H4 (cell line): ENCODE measurements at regions not wholly inside any gene's neighbourhood (a gene's known extent, or its start where the extent isn't known, plus 50 kb on each side); places are given as distances from the start of the nearest gene placed in this dataset.
"Not testable (repeated sequence)": the region's sequence is repeated elsewhere in the genome, so short reads cannot be mapped to it uniquely, and the experiment has no call there.

Source experiments
- DNase-seq: peaks from one replicate; pipeline ENCODE4 v3.0.0-alpha.2; 2015; ENCODE audit warnings: low spot score

- peak; percentile 10 for DNase-seq
Observed at GRCh38 chr1:184854496-184855140, 100.0 kb upstream of the EDEM3 start.

DNA sequence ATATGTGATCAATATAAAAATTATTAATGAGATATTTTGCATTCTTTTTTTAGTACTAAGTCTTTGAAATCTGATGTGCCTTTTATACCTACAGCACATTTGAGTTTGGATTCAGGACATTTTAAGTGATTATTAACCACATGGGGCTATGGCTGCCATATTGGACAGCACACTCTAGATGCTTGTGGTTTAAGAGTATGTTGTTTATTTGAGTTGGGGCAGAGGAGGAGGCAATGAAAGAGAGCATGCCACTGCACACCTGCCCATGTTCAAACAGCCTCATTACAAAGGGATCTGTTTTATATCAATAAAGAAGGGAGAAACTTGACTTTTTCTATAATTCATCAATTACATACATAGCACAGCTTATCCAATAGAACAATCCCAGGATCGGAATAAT is 99.4 kb upstream of the EDEM3 start:
- no peak for DNase-seq

- no peak for DNase-seq
Observed at GRCh38 chr1:184851822-184852746, 97.4 kb upstream of the EDEM3 start.

- DNase-seq, result peak; percentile 39
Observed at GRCh38 chr1:184843732-184844495, 89.3 kb upstream of the EDEM3 start.

GRCh38 chr1:184840596-184840995 is 85.9 kb upstream of the EDEM3 start:
- no peak for DNase-seq

DNA sequence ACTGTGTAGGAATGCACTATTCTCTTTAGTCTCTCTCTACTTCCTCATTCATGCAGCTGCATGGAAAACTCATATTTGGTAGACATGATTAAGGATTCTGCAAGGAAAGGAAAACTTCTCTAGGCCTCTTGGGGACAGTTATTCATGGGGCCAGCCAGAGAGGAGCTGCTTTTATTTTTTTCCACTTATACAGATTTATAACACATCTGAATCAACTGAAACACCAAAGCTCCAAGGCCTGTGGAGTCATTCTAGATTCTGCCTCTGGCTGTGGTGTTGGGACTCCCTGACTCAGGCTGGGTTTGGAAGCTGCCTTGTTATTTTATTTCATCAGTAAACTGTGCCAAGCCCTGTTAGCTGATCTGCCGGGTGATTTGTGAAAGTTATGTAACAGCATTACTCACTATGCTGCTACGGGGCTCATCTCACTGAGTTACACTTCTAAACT is 83.9 kb upstream of the EDEM3 start:
- peak; percentile 65 for DNase-seq

DNA sequence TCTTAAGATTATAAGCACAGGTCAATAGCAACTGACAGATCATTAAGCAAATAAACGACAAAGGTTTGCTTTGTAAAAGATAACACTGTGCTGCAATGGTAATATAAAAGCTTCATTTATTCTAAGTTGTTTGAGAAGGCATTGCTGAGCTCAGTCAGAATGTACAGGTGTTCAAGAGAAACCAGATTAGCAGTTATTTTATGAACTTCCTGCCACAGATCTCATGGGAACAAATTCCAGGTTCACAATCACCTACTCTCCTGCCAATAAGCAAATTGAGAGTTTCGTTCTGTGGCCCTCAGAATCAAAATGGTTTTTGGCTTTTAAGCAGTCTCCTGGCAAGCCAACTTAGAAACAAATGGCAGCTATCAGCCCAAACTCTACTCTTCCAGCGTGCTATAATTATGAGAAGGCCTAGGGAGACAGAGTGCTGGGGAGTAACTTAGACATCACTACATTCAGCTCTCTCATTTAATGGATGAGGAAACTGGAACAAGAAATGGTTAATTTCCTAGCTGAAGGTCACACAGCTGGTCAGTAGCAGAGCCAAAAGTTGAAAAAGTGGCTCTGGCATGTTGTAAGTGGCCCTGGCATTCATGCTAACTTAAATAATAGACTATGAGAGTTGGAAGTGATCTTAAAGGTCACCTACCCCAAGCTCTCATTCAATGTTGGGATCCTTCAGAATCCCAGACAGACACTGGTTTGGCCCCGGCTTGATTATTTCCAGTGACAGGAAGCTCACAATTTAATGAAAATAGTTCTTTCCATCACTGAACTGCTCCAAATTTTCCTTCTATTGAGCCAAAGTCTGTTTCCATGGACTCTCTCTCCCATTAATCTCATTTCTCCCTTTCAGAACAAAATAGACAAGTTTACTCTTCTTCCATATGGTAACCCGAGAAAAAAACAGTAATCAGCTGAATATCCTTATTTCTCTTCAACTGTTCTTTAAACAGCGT is 82.6 kb upstream of the EDEM3 start:
- DNase-seq, result no peak

DNA sequence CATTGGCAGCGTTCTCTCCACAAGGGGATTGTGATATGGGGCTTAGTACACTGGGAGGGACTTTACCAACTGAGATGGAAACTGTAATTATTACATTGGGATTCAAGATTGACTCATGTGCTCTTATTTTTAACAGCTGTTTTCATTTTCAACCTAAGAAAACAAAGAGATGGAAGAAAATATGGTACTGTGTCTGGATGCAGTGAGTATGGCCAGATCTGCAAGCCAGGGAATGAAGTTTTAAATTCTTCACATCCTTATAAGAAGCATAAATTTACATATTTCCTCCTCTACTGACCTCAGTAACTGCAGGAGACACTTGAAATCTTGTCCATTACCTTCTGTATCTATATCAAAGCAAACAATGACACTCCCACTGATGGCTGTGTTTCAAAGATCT is 81.5 kb upstream of the EDEM3 start:
- DNase-seq, result no peak

DNA sequence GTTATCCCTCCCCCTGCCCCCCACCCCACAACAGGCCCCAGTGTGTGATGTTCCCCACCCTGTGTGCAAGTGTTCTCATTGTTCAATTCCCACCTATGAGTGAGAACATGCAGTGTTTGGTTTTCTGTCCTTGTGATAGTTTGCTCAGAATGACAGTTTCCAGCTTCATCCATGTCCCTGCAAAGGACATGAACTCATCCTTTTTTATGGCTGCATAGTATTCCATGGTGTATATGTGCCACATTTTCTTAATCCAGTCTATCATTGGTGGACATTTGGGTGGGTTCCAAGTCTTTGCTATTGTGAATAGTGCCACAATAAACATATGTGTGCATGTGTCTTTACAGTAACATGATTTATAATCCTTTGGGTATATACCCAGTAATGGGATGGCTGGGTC is 79.3 kb upstream of the EDEM3 start:
- not testable (repeated sequence) for DNase-seq

DNA sequence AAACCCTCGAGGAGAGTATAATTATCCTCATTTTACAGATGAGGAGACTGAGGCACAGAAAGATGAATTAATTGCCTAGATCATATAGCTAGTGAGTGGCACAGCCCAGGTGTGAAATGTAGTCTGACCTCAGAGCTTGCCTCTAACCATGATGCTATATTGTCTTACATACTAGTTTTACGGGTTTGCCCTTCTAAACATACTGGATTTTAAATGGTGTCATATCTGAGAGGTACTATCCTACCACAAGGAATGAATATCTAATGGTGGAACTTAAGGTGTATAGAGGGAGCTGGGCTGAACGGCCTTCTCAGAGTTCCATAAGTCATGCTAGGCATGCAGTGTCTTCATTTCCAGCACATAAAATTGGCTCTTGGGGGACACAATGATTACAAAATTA is 77.9 kb upstream of the EDEM3 start:
- no peak for DNase-seq

- DNase-seq, result not testable (repeated sequence)
Observed at GRCh38 chr1:184829496-184829895, 74.8 kb upstream of the EDEM3 start.

DNA sequence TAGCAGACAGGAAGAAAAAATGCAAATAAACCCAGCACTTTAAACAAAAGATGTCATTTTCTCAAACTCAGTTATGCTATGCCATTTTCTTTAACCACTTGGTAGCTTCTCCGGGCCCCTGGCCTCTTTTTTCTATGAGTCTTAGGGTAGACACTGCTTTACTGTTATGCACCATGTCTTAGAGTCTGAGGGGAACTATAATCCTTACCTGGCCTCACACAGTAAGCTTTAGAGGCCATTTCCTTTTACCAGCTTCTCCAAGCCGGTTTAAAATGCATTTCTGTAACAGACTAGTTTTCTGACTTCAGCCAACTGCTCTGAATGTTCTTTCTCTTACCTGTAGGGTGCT is 73.7 kb upstream of the EDEM3 start:
- DNase-seq, result no peak

GRCh38 chr1:184827600-184828368 is 73.1 kb upstream of the EDEM3 start:
- peak; percentile 35 for DNase-seq

DNA sequence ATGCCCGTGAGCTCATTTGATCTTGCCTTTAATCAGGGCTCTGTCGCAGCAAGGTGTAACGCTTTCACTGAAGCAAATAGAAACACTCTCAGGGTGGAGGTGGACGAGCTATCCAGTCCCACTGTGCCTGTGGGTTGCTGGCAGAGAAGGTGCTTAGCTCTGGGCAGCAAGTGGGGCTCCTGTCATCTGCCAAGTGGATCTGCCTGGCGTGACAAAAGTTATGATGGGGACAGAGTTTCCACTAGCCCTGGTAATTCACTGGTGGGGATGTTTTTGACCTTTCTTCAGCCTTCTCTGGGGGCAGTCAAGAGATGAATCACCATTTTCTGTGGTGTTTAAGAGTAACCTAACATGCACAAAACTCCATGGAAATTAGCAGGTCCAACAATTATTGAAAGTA is 71.3 kb upstream of the EDEM3 start:
- DNase-seq, result no peak

DNA sequence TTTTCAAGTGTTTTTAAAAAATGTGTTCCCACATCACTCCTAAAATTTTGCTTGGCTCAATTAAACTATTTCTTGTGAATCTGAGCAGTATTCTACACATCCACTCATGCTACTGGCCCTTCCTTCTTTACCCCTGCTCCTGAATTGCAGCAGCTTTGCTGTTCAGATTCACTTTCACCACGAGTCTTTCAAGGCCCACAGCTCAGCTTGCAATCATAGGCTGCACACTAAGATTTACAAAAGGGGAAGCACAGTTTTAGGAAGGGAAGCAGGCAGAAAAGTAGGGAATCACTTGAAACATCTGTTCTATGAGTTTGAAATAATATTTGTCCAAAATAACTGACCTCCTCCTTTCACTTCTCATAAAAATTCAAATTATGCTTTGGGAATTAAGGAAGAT is 70.9 kb upstream of the EDEM3 start:
- no peak for DNase-seq

DNA sequence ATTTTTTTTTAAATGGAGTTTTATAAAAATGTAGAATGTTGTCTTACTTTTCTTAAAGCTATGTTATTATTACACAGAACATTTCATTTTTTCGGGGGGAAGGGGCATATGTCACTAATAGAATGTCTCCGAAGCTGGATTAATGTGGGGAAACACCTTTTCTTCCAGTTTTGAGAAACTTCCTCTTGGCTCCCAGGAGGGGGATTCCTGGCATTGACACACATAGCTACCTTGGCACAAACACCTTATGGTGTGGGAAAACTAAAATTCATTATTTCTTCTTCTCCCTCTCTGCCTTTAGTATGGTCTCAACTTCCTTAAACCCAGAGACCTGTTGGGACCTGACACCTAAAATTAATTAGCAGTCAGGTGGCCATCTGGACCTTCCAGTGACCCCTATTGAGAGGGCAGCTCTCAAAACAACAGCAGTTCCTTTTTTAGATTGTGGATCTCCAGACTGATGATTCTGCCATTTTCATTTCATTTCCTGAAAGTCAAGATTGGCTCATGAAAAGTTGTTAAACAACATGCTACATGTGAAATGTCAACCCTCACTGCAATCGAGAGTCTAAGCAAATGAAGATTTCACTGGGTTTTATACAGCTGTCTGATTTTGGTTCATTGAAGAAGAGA is 70.1 kb upstream of the EDEM3 start:
- no peak for DNase-seq

DNA sequence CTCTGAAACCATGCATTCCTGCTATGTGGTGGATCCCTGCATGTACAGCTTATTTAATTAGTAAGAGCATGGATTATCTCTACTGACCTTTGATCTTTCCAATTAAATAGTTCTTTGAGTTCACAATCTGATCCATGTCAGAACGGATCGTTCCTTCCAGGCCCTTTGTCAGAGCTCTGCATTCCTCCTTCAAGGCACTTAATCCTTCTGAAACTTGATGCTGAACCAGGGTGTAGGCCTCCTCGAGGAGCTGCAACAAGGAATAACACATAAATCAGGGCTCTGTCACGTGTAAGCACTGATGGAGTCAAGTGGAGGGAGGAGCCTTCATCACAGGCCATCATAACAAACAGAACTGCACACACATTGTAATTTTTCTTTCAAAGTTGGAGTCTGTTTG is 68.4 kb upstream of the EDEM3 start:
- no peak for DNase-seq

- DNase-seq, result no peak
Observed at GRCh38 chr1:184822267-184822666, 67.6 kb upstream of the EDEM3 start.

DNA sequence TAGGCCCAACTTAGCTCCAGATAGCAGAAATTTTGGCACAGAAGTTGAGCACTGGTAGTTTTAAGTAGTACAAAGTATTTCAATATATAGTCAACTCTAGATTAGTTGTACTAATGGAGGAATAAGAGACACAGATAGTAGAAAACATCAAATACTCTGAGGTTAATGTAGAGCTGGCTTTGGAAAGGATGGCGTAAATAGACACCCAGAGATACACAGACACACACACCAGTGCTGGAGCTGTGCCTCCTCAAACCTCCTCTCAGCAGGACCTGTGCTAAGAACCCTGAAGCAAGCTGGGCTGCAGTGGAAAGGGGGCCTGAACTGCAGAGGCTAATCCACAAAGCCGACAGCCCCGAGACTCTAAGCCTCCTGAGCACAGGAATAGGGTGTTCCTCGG is 67.0 kb upstream of the EDEM3 start:
- no peak for DNase-seq

DNA sequence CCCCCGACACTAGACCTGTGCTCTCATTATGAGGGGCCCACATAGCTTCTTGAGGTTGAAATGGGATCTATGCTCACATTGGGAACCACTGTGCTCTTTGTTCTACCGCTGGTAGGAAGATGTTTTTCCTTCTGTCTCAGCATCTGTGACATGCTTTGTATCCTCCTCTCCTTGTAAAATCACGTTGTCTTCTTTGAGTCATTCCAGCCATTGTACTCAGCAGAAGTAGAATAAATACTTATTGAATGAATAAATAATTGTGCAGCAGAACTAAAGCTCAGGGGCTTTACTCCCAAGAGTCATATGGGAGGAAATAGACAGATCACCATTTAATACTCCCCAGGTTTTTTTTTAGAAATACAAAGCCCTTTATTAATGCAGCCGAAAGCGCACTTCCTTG is 66.3 kb upstream of the EDEM3 start:
- DNase-seq, result no peak
